ENCODE measurements at regions not wholly inside any gene's neighbourhood (a gene's known extent, or its start where the extent isn't known, plus 50 kb on each side); places are given as distances from the start of the nearest gene placed in this dataset.

DNA sequence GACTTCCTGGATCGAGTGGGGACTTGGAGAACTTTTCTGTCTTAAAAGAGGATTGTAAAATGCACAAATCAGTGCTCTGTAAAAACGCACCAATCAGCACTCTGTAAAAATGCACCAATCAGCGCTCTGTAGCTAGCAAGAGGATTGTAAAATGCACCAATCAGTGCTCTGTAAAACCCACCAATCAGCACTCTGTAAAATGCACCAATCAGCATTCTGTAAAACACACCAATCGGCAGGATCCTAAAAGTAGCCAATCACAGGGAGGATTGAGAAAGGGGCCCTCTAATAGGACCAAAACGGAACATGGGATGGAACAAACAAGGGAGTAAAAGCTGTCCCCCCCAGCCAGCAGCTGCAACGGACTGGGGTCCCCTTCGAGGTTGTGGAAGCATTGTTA lies 587.4 kb upstream of the ALCAM start:
- TF ChIP-seq CTCF (IDR thresholded peaks at IDR 0.05): no peak
- TF ChIP-seq POLR2A (IDR thresholded peaks at IDR 0.05; ENCODE audit: low read depth): no peak
